Fibroblast of lung (primary cell): ENCODE measurements at regions not wholly inside any gene's neighbourhood (a gene's known extent, or its start where the extent isn't known, plus 50 kb on each side); places are given as distances from the start of the nearest gene placed in this dataset.

Experiments
- DNase-seq, 2 donors: peaks; one replicate each; pipeline versions ENCODE4 v3.0.0 to v3.0.0-alpha.2; 2010; ENCODE audit warnings: low read depth in 2 of 2
- H2AFZ ChIP-seq: 2 replicates; pipeline ENCODE4 v1.5.1; 2012; ENCODE audit warnings: low read length, control low read depth, inconsistent platforms
- H3K27ac ChIP-seq: 2 replicates; pipeline ENCODE4 v1.5.1; 2011; ENCODE audit warnings: low read length, control low read depth; ENCODE audit not compliant: insufficient read depth
- H3K27me3 ChIP-seq: 2 replicates; pipeline ENCODE4 v1.5.1; 2011; ENCODE audit warnings: mild to moderate bottlenecking, low read length; ENCODE audit not compliant: control insufficient read depth, insufficient read depth
- H3K36me3 ChIP-seq: 2 replicates; pipeline ENCODE4 v1.5.1; 2011; ENCODE audit warnings: low read length; ENCODE audit not compliant: control insufficient read depth, insufficient read depth
- H3K4me1 ChIP-seq: 2 replicates; pipeline ENCODE4 v1.5.1; 2011; ENCODE audit warnings: low read length; ENCODE audit not compliant: control insufficient read depth, insufficient read depth; ENCODE audit errors: extremely low read depth
- H3K4me2 ChIP-seq: 2 replicates; pipeline ENCODE4 v1.5.1; 2011; ENCODE audit warnings: low read length, control low read depth; ENCODE audit not compliant: insufficient read depth; ENCODE audit errors: extremely low read depth
- H3K4me3 ChIP-seq, 4 experiments: fragments of 200-600 bp in 1 of 4; sonication (generic) in 1 of 4; replicated peaks in 1 of 4; 2 replicates each; pipeline ENCODE4 v1.5.1; 2011 to 2016; ENCODE audit warnings: low read length in 4 of 4, low read depth in 3 of 4, mild to moderate bottlenecking in 3 of 4, control low read depth in 2 of 4, inconsistent platforms in 1 of 4, mixed read lengths in 1 of 4; ENCODE audit not compliant: insufficient read depth in 1 of 4; ENCODE audit errors: control extremely low read depth in 1 of 4
- H3K79me2 ChIP-seq: 2 replicates; pipeline ENCODE4 v1.5.1; 2012; ENCODE audit warnings: mild to moderate bottlenecking, low read length, inconsistent platforms; ENCODE audit not compliant: control insufficient read depth, insufficient read depth
- H3K9ac ChIP-seq: 2 replicates; pipeline ENCODE4 v1.5.1; 2011; ENCODE audit warnings: mild to moderate bottlenecking, low read length, control low read depth; ENCODE audit not compliant: insufficient read depth
- H3K9me3 ChIP-seq: 2 replicates; pipeline ENCODE4 v1.5.1; 2012; ENCODE audit warnings: low read depth, low read length; ENCODE audit not compliant: control insufficient read depth, insufficient read depth
- H4K20me1 ChIP-seq: 2 replicates; pipeline ENCODE4 v1.5.1; 2011; ENCODE audit warnings: low read length; ENCODE audit not compliant: control insufficient read depth, insufficient read depth; ENCODE audit errors: extremely low read depth
- EZH2 ChIP-seq: IDR thresholded peaks from 2 replicates; pipeline ENCODE4 v1.5.1; 2012; ENCODE audit warnings: low read length, control low read depth, mild to moderate bottlenecking; ENCODE audit errors: missing control alignments
- TF ChIP-seq, protein P1 (sequence below), 2 donors: IDR thresholded peaks in 1 of 2; conservative IDR thresholded peaks in 1 of 2; 1 replicate in 1 of 2; 2 replicates in 1 of 2; pipeline ENCODE4 v1.5.1; 2011 to 2012; ENCODE audit warnings: low read length in 2 of 2, control low read depth in 1 of 2, inconsistent platforms in 1 of 2, low read depth in 1 of 2, mild to moderate bottlenecking in 1 of 2

GRCh38 chr2:219911541-219911940 is 284.1 kb downstream of the SLC4A3 start:
- Histone ChIP-seq H3K4me3 (no peak overlapping the region), H3K4me1 (no peaks in the 10 kb centered on the region), H3K27me3 (no peaks in the 10 kb centered on the region), H3K9ac (no peak overlapping the region), H3K27ac (no peak overlapping the region), H4K20me1 (no peaks in the 10 kb centered on the region), H3K36me3 (no peaks in the 10 kb centered on the region), H3K79me2 (no peaks in the 10 kb centered on the region), H3K9me3 (no peaks in the 10 kb centered on the region), H2AFZ (no peak overlapping the region), H3K4me2 (no peak overlapping the region)
- no peak for TF ChIP-seq EZH2
- TF ChIP-seq, protein P1, sequence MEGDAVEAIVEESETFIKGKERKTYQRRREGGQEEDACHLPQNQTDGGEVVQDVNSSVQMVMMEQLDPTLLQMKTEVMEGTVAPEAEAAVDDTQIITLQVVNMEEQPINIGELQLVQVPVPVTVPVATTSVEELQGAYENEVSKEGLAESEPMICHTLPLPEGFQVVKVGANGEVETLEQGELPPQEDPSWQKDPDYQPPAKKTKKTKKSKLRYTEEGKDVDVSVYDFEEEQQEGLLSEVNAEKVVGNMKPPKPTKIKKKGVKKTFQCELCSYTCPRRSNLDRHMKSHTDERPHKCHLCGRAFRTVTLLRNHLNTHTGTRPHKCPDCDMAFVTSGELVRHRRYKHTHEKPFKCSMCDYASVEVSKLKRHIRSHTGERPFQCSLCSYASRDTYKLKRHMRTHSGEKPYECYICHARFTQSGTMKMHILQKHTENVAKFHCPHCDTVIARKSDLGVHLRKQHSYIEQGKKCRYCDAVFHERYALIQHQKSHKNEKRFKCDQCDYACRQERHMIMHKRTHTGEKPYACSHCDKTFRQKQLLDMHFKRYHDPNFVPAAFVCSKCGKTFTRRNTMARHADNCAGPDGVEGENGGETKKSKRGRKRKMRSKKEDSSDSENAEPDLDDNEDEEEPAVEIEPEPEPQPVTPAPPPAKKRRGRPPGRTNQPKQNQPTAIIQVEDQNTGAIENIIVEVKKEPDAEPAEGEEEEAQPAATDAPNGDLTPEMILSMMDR (conservative IDR thresholded peaks at IDR 0.05 in 1 of 2, IDR thresholded peaks at IDR 0.05 in 1 of 2; ENCODE audit: low read depth in 1 of 2, low read length in 2 of 2): no peak
- peak in 1 of 2 donors; percentile 47 for DNase-seq

DNA sequence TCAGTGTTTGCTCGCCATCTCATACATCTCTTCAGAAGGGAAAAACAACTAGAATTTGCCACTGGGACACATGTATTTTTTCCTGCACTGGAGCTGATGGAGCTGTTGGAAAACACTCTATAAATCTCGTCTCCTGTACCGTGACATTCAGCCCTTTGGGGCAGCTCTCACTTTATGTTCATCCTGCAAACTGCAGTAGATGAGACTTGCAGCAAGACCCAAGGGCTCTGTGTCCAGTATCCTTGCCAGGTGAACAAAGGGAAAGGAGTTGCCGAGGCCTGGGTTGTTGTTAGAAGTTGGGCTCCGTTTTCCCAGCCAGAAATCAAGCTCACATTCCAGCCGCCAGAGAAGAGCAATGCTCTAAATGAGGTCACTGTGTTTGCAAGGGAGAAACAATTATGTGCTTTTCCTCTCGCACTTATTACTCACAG is 285.1 kb downstream of the SLC4A3 start:
- Histone ChIP-seq H3K4me3 (peak overlapping the region in 2 of 4 experiments; percentile 27 to 36), H3K9ac (no peak overlapping the region), H3K9me3 (no peaks in the 10 kb centered on the region), H3K27ac (no peak overlapping the region), H3K27me3 (no peaks in the 10 kb centered on the region), H3K79me2 (no peaks in the 10 kb centered on the region), H3K36me3 (no peaks in the 10 kb centered on the region), H3K4me1 (no peaks in the 10 kb centered on the region), H2AFZ (peak overlapping the region; percentile 67), H3K4me2 (peak overlapping the region; percentile 80), H4K20me1 (no peaks in the 10 kb centered on the region)
- no peak for TF ChIP-seq EZH2
- TF ChIP-seq, protein P1 (conservative IDR thresholded peaks at IDR 0.05 in 1 of 2, IDR thresholded peaks at IDR 0.05 in 1 of 2; ENCODE audit: low read depth in 1 of 2, low read length in 2 of 2): peak; percentile 14 to 63
- peak; percentile 59 to 75 for DNase-seq

DNA sequence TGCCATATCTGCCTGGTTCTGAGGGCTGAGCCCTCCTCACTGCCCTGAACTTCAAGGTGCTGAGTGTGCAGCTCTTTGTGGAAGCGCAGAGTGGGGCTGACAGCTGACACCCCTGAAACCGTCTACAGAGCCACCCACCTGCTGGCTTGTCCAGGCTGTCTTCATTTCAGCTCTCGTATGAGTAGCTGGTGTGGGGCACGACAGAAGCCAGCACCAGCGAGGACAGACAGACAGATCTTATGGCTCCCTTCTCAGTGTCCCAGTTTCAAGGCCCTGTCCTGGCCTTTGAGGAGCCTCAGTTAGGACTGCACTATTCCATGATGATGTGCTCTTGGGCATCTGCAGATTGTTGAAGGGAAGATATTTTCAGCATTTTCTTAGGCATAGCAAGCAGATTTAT is 287.1 kb downstream of the SLC4A3 start:
- H3K27ac ChIP-seq: no peak overlapping the region
- TF ChIP-seq, protein P1 (conservative IDR thresholded peaks at IDR 0.05 in 1 of 2, IDR thresholded peaks at IDR 0.05 in 1 of 2; ENCODE audit: low read depth in 1 of 2, low read length in 2 of 2): no peak
- no peak for TF ChIP-seq EZH2
- H3K4me3 ChIP-seq: no peak overlapping the region
- H3K9me3 ChIP-seq: no peaks in the 10 kb centered on the region
- H3K79me2 ChIP-seq: no peaks in the 10 kb centered on the region
- H3K36me3 ChIP-seq: no peaks in the 10 kb centered on the region
- no peaks in the 10 kb centered on the region for H4K20me1 ChIP-seq
- no peak overlapping the region for H3K4me2 ChIP-seq
- H3K27me3 ChIP-seq: no peaks in the 10 kb centered on the region
- H3K9ac ChIP-seq: no peak overlapping the region
- H2AFZ ChIP-seq: no peak overlapping the region
- H3K4me1 ChIP-seq: no peaks in the 10 kb centered on the region
- DNase-seq: no peak
